GM21515 (cell line): ENCODE measurements at regions not wholly inside any gene's neighbourhood (a gene's known extent, or its start where the extent isn't known, plus 50 kb on each side); places are given as distances from the start of the nearest gene placed in this dataset.
A peak's percentile ranks its signal among the peaks of the same experiment; 100 is the strongest.
"Not testable (repeated sequence)": the region's sequence is repeated elsewhere in the genome, so short reads cannot be mapped to it uniquely, and the experiment has no call there.

ENCODE experiments used
- ATAC-seq: cut with Tn5 transposase; IDR thresholded peaks from one replicate; pipeline ENCODE4 v1.9.1; 2021; ENCODE audit not compliant: unreplicated experiment

DNA sequence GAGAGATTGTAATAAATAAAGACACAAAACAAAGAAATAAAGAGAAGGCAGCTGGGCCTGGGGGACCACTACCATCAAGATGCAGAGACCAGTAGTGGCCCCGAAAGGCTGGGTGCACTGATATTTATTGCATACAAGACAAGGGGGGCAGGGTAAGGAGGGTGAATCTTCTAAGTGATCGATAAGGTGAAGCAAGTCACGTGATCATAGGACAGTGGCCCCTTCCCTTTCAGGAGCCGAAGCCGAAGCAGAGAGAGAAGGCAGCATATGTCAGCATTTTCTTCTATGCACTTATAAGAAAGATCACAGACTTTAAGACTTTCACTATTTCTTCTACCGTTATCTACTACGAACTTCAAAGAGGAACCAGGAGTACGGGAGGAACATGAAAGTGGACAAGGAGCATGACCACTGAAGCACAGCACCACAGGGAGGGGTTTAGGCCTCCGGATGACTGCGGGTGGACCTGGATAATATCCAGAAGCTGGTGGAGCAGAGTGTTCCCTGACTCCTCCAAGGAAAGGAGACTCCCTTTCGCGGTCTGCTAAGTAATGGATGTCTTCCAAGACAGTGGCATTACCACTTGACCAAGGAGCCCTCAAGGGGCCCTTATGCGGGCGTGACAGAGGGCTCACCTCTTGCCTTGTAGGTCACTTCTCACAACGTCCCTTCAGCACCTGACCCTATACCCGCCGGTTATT is 126.4 kb downstream of the RBM46 start:
- ATAC-seq: not testable (repeated sequence)

DNA sequence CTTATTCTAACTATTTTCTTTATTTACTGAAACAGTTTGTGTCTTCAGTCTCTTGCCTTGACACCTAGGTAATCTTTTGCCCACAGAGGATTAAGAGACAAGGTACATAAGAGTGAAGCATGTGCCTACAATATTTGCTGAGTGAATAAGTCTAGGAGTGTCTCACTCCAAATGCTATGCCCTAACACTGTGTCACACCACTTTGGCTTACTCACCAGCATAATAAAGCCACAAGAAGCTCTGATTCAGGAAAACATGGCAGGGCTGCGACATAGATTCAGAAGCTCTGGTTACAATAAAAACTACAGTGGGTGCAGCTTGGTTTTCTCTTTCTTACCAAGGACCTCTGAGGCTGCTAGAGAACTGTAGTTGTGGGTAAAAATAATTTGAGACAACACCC is 127.1 kb downstream of the RBM46 start:
- ATAC-seq: no peak

DNA sequence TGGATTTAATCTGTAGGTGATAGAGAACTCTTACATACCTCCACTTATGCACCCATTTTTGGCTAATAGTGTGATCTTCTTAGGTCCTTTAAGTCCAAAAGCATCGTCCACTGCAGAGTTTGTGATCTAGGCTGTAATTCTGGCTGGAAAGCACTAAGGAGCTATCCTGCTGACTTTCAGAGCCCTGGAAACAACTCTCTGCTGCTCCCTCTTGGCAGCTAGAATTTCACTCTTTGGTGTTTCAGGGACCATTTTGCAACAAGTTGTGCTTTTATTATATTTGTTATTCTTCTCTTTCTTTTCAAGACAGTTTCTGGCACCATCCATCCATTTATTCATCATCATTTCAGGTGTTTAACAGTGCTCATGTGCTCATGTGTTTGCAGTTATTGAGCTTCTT is 130.0 kb downstream of the RBM46 start:
- no peak for ATAC-seq

DNA sequence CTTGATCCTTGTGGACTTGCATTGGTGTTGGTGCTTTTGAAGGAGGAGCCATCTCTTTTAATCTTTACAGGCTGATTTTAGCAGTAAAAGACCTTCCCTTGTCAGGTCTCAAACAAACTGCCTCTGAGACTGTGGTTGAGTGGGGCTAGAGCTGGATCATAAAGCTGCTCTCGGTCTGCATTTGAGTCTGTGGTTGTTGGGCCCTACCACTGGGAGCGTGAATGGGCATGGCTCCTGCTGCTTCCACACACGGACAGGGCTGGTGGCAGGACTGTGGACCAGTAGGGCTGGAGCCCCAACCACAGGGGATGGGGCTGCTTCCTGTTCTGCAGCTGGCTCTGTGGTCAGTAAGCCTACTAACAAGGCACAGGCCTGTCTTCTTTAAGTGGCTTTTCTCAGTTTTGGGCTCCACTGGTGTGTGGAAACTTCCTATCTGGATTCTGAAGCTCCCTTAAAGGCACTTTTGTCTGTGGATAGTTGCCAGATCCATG is 130.6 kb downstream of the RBM46 start:
- no peak for ATAC-seq

DNA sequence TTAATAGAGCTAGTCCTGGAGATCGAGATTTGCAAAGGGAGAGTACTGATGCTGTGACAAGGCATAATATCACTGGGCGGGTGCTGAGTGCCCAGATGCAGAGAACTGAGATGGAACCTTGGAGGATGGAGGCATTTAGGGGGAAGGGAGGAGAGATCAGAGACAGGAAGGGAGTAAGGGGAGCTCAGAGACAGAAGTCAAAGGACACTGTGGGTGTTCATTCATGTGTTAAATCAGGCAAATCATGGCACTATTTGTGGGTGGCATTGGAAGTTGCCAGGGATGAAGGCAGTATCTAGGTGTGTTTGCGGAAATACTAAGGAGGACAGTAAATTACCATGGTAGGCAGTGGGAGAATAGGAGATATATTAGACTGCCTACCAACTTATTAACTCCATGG is 135.0 kb downstream of the RBM46 start:
- no peak for ATAC-seq

DNA sequence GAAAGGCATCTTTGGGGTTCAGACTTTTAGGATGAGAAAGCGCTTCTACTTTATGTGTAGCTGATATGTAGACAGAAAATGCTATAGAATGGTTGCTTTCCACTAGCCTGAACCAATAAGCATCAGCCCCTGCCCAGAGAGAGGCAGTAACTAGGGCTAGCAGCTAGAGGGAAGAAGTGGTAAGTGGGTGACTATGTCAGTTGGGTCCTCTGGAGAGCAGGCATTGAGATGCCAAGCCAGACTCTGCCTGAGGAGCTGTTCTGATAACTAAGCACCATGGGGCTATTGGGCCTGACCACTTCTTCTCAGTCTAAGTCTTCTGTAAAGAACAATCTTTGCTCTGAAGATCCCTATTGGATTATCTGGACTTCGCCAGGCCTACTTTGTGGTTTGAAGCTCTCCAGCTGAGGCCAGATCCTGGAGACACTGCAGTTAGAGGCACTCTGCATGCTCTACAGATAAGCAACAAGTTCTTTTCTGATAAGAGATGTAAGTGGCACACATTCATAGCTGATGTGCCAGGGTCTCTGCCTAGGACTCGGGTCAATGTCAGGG is 146.1 kb downstream of the RBM46 start:
- no peak for ATAC-seq

DNA sequence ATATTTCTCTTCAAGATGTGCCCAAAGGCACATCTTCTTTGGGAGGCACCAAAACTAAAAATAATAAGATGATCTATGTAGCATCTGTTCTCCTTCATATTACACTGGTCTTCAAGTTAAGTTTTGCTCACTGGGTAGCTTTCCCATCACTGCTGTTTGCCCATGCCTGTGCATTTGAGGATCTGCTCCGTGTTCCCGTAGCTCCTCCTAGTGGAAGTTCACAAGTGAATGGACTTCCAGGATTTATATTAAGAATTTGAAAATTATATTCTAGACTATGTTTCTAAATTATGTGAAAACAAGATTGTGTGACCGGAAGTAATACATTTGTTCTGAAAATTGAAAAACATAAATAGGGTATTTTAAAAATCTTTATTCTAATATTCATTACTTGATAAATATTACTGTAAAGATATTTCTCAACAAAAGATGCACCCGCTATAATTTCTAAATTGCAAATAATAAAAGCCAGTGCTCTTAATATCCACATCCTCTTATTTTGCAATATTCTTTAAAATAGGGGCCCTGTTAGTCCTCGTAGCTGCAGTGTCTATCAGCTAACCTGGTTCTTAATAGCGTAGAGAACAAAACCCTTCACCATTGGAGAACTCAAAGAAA is 147.7 kb downstream of the RBM46 start:
- ATAC-seq: no peak

DNA sequence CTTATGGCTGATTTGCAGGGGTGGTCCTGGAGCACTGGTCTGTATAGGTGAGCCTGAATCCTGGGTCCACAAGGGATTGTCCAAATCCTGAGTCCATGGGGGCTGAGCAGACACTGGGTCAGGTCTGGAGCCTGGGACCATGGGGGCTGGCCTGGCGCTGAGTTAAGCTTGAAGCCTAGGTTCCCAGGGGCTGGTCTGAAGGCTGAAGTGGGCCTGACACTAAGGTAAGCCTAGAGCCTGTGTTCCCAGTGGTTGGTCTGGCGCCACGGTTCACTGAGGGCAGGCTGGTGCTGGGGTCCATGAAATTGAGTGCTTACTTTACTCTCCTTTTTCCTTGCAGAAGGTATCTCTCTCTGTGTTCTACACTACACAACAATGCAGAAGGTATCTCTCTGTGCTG is 155.8 kb downstream of the RBM46 start:
- no peak for ATAC-seq

DNA sequence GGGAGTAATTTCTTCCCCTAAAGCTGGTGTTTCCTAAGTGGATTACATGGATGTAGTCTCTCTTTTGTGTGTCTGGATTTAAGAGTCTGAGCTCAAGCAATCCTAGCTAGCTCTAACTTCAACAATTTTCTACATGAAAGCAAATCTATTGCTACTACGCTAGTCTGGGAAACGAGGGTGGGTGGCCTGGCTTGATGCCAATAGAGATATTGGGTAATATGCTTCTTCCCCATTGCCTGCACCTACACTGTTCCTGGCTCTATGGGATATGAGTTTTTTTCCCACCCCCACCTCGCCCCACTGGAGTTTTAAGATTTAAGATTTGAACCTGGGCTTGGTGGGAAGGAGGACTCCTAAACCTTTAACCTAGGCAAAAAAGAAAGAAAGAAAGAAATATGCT is 158.8 kb downstream of the RBM46 start:
- ATAC-seq: no peak

DNA sequence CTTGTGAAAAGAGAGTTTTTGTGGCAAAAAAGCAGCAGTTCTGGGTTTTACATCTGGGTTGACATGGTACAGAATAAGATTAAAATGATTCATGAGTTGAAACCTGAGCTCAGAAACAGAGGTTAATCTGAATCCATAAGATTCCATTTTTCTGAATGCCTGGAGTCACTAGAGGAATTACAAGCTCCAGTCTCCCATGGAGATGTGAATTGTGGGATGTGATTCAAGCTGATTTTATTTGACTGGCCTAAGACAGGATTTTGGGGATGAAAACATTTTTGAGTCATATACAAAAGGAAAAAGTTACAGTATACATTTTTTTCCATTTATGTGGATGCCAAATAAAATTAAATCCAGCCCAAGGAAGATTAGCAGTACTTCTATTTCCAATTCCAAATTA is 161.1 kb downstream of the RBM46 start:
- ATAC-seq: no peak

DNA sequence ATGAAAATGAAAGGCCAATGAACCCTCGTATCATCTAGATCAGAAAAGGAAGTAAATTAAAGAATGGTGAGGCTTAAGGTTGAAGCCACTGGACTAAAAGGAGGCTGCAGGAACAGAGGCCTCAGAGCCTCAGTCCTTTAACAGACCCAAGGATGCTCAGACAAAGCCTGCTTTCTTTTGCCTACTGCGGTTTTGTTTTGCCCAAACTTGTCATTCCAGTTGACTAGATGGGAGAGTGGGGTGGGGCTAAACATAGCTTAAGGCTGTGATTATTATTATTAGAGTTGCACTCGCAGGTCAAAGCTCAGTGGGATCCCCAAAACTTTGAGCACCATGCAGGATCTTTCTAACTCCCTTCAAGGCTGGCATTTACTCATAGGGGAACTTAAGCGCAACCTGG is 163.9 kb downstream of the RBM46 start:
- ATAC-seq: no peak

DNA sequence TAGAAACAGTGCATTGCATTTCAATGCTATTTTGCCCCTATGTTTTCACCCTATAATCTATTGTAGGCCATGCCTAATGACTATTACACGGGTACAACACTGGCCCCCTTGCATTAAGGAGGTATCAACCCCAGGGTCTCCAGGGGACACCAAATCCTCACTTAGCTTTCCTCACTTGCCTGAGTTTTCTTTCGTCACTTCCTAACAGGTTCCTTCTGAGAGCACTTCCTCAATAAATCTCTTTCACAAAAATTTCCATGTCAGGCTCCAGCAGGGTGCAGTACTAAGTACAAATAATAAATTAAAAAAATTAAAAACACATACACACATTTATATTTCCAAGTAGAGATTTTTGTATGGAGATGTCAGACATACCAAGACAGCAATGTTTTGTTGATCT is 165.0 kb downstream of the RBM46 start:
- no peak for ATAC-seq

DNA sequence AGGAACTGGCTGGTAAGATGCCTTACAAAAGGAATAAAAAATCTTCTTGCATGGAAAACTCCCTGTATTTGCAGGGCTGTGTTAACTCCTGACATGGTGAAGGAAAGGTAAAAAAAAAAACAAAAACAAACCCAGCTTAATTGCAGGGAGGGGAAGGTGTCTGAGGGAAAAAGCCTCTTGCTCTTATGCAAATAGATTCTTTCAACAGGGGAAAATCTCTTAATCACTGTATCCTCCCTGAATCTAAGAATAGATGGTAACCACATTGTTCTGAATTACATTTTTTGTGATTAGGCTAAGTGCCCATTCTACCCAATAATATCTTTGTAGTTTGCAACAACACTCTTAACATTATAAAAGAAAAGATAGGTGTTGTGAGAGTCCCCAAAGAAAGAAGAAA is 172.6 kb downstream of the RBM46 start:
- ATAC-seq: no peak

DNA sequence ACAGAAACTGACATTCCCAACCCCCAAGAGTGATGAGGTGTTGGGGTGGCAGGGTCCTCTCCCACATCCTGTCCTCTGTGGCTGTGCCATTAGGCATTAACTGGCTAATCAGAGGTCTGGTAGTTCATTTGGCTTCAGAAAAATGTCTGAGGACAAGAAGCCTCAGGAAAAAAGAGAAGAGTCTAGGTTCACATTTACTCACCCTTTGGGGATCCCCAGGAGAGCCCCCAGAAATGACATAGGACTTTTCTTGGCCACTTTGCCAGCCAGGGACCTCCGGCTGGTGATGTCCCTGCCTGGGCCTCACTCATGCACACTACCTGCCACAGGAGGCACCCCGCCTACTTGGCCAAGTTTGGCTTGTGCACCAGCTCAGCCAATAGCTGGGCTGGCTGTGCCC is 173.0 kb downstream of the RBM46 start:
- ATAC-seq: no peak

DNA sequence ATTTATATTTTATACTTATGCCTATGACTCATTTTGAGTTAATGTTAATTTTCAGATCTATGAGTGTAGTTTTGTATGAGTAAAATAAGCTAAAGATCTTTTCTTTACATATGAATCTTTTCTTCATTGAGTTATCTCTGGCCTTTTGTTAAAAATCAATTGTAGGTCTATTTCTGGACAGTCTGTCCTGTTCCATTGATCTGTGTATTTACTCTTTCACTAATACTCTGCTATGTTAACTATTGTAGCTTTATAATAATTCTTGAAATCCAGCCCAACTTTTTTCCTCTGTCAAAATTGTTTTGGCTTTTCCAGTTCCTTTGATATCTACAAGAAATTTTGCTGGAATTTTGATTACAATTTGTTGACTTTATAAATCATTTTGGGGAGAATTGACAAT is 177.0 kb downstream of the RBM46 start:
- ATAC-seq: no peak

DNA sequence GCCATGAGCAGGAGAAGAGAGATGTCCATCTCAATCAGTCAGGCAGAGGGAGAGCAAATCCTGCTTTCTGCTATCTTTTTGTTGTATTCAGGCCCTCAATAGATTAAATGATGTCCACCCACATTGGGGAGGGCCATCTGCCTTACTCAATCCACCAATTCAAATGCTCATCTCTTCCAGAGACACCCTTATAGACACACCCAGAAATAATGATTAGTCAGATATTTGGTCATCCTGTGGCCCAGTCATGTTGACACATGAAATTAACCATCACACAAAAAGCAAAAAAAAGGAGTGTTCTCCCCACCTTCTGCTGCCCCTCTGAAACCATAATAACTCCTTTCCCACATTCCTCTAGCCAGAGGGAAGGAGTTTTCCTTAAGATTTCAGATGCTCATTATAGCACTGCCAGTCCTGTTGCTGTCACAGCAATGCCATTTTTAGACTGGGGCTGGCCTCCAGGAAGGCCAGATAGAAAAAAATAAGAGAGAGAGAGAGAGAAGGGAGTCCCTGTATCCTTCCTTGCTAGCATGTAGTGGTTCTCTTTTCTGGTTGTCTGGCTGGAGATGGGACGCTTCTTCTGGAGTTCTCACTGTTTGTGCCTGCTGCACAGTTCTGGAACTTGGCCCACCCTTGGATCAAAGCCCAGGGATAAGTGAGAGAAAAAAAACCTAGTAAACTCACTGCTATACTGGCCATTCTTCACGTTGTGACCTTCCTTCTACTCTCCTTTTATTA is 177.7 kb downstream of the RBM46 start:
- ATAC-seq: no peak

DNA sequence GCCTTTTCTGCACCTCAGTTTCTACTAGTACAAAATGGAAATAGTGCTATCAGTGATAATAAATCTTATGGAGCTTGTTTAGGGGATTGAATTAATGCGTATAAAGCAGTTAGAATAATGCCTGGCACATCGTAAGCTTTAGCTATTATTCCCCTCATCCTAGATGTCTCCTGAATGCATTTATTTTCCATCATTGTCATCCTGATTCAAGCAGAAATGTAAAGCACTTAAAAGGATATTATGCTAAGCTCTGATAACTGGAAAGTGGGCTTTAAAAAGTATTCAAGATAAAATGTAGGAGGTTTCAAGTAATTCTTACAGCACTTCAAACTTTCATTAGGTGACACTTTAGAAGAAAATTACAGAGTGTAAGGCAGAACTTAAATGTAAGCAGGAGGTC is 178.7 kb downstream of the RBM46 start:
- no peak for ATAC-seq

DNA sequence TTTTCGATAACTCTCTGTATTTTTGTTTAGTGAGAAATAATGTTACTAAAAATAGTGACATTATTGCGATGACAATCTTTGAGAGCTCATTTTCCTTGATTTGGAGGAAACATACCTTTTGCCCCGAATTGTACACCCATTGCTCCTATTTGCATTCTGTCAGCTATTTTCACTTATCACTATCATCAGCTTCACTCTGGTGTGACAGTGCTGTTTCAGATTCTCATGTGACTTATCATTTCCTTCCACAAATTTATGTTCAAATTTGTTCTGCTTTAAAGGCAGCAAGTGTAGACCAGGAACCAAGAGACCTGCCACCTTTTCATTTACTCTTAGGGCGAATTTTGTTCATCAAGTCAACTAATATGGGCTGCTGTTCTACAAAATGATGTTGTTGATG is 179.4 kb downstream of the RBM46 start:
- ATAC-seq: no peak

DNA sequence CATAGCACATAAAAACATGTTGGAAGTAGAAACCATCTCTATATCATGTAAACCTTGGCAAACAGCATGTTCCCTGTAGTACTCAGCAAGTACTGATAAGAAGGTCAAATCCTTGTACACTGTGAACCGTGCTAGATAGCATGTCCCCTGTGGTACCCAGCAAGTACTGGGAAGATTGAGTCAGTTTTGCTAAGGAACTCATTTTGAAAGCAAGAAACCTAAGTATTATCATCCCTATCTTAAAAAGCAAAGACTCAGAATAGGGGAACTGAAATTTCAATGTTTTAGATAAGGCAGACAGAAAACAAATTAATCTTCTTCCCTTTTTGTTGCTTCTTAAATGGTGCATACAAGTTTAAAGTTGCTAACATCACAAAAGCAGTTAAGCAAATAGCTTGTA is 180.2 kb downstream of the RBM46 start:
- ATAC-seq: peak; percentile 93

DNA sequence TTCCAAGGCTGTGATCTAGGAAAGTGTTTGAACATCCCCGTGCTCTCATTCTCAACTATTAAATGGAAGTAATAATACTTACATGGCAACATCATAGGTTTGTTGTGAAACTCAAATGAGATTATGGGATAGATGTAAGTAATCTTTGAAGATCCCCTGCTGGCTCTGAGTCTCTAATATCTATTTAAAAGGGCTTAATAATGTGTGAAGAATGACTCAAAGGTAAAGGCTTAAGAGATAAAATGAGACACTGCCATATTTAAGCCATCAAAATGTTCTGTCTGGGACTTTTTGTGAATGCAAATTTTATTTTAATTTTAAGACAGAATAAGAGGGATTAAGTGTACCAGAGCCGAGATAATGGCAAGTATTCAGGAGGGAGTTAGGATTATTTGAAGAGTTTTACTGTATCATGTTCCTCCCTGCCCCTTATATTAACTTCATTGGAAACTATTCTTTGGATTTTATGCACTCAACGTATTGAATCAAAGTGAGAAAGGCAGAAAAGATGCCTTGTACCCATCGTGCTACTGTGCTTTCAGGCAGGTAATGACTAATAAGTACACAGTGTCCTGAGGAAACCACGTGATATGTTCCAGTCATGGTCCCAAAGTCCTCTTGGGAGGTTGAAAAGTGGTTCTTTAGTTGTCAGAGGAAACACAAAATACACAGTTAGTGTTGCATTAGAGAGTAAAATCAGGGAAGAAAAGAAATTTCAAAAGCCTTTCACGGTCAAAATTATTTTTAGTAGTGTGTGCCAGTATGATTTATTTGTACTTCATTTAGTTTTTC is 192.4 kb downstream of the RBM46 start:
- no peak for ATAC-seq

DNA sequence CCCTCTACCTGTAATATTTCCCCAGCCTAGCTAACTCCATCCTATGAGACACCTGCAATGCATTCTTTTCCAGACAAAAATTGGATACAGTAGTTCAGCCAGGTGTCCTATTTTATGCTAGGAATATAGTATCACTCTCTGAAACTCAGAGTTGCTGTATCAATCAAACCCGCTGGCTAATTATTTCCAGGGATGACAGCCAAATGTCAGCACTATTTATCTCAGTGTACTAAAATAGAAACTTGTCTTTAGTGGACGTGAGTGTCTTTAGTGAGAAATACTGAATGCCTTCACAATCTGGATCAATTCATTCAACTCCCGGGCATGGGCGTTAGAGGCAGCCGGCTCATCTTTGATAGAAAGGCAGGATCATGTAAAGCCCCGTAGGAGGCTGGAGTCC is 196.2 kb downstream of the RBM46 start:
- ATAC-seq: no peak
